A673 (cell line): ENCODE measurements at regions not wholly inside any gene's neighbourhood (a gene's known extent, or its start where the extent isn't known, plus 50 kb on each side); places are given as distances from the start of the nearest gene placed in this dataset.

ENCODE experiments used
- BruUV-seq: library from RNA; stranded (reverse); fragments of 400-500 nt; replicated peaks from 2 replicates; lab custom pipeline; 2021; lab: Mats Ljungman, UMichigan
- CTCF ChIA-PET: fragments of 300-600 bp; sonication (Branson Sonifier 250); formaldehyde crosslinking; loops from one replicate; lab custom pipeline; 2022; ENCODE audit warnings: antibody characterized with exemption; lab: Charles Lee
- POLR2A ChIA-PET: fragments of 300-600 bp; sonication (Branson Sonifier 250); formaldehyde crosslinking; loops from one replicate; lab custom pipeline; 2022; ENCODE audit warnings: antibody characterized with exemption; ENCODE audit not compliant: low non-redundant PET; lab: Charles Lee
- DNase-seq: peaks from one replicate; pipeline ENCODE4 v3.0.0-alpha.2; 2015; ENCODE audit warnings: low spot score
- H3K27ac ChIP-seq: fragments of 200-600 bp; sonication (generic); 2 replicates; pipeline ENCODE4 v1.5.1; 2016; ENCODE audit warnings: mixed run types, low read depth, mild to moderate bottlenecking, mixed read lengths, antibody characterized with exemption, low read length; ENCODE audit not compliant: poor library complexity, severe bottlenecking
- H3K27me3 ChIP-seq: fragments of 200-600 bp; sonication (generic); replicated peaks from 2 replicates; pipeline ENCODE4 v1.6.1; 2017; ENCODE audit warnings: mixed run types, low read depth, mild to moderate bottlenecking, mixed read lengths, antibody characterized with exemption, low read length; ENCODE audit not compliant: insufficient read depth, poor library complexity
- H3K36me3 ChIP-seq: fragments of 200-600 bp; sonication (generic); 2 replicates; pipeline ENCODE4 v1.6.1; 2016; ENCODE audit warnings: mixed run types, mild to moderate bottlenecking, mixed read lengths, antibody characterized with exemption, low read length; ENCODE audit not compliant: insufficient read depth, poor library complexity, severe bottlenecking
- H3K4me1 ChIP-seq: fragments of 200-600 bp; sonication (generic); 2 replicates; pipeline ENCODE4 v1.6.1; 2017; ENCODE audit warnings: mixed run types, mild to moderate bottlenecking, mixed read lengths, antibody characterized with exemption, low read length; ENCODE audit not compliant: insufficient read depth, poor library complexity, severe bottlenecking
- H3K4me3 ChIP-seq: fragments of 200-600 bp; sonication (generic); 2 replicates; pipeline ENCODE4 v1.5.1; 2016; ENCODE audit warnings: low read depth, mixed run types, mild to moderate bottlenecking, mixed read lengths, low read length; ENCODE audit not compliant: poor library complexity, severe bottlenecking
- H3K9me3 ChIP-seq: fragments of 200-600 bp; sonication (generic); 2 replicates; pipeline ENCODE4 v1.6.1; 2016; ENCODE audit warnings: mixed run types, low read depth, mild to moderate bottlenecking, mixed read lengths, antibody characterized with exemption, low read length; ENCODE audit not compliant: poor library complexity, severe bottlenecking
- EZH2 ChIP-seq: fragments of 200-600 bp; sonication (generic); IDR thresholded peaks from 2 replicates; pipeline ENCODE4 v1.6.1; 2017; ENCODE audit warnings: borderline replicate concordance, low read depth, mild to moderate bottlenecking, mixed read lengths, antibody characterized with exemption, low read length; ENCODE audit not compliant: poor library complexity, severe bottlenecking
- intact Hi-C: fragments of 100-400 bp; cut with micrococcal nuclease; formaldehyde crosslinking; loops from one replicate; pipeline ENCODE4 v1.10.0; 2022; ENCODE audit not compliant: unreplicated experiment
- TF ChIP-seq, protein P1 (sequence below): fragments of 300-800, 200-600 bp; sonication (generic); conservative IDR thresholded peaks from 2 replicates; pipeline ENCODE4 v1.5.1; 2017; ENCODE audit warnings: low read depth, mild to moderate bottlenecking, antibody characterized with exemption, low read length, moderate library complexity, mixed read lengths

DNA sequence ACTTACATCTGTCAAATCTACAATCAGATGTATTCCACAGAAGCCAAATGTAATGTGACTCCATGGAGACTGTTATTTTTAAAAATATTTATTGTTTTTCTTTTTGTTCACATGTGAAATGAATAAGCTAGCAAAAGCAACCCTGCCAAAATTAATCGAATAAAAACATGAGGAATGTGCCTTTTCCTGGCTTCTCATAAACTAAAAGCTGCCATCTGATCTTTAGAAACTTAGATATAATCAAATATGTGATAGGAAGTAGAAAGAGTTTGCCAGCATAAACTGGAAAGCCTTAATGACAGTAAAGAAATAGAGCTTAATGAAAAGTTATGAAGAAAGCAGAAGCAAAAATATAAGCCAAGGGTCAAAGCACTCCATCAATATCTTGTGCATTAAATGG lies 1724.7 kb upstream of the WWC1 start:
- TF ChIP-seq, protein P1, sequence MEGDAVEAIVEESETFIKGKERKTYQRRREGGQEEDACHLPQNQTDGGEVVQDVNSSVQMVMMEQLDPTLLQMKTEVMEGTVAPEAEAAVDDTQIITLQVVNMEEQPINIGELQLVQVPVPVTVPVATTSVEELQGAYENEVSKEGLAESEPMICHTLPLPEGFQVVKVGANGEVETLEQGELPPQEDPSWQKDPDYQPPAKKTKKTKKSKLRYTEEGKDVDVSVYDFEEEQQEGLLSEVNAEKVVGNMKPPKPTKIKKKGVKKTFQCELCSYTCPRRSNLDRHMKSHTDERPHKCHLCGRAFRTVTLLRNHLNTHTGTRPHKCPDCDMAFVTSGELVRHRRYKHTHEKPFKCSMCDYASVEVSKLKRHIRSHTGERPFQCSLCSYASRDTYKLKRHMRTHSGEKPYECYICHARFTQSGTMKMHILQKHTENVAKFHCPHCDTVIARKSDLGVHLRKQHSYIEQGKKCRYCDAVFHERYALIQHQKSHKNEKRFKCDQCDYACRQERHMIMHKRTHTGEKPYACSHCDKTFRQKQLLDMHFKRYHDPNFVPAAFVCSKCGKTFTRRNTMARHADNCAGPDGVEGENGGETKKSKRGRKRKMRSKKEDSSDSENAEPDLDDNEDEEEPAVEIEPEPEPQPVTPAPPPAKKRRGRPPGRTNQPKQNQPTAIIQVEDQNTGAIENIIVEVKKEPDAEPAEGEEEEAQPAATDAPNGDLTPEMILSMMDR = no peak
- no peak for TF ChIP-seq EZH2
- H3K27ac ChIP-seq = no peak overlapping the region
- no peaks in the 10 kb centered on the region for H3K36me3 ChIP-seq
- H3K4me3 ChIP-seq = no peak overlapping the region
- intact Hi-C loops = no loop called here
- no TSS peak for BruUV-seq
- no peak for DNase-seq
- H3K27me3 ChIP-seq = no peaks in the 10 kb centered on the region
- H3K9me3 ChIP-seq = no peaks in the 10 kb centered on the region
- POLR2A ChIA-PET = no interaction called here
- CTCF ChIA-PET = no interaction called here
- no peaks in the 10 kb centered on the region for H3K4me1 ChIP-seq

DNA sequence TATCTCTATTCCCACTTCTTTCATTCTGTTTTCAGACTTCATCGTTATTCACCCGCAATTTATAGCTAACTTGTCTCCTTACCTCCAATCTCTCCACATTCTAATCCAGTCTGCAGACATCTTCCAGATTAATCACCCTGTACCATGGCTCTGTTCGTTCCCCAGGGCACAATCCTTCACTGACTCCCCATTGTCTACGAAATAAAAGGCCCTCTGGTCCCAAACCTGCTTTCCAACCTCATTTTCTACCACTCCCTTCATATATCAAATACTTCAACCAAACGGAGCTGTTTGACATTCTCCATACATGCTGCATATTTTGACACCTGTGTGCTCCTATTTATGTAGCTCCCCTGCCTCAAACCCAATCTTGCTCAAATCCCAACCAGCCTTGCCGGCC lies 1720.6 kb upstream of the WWC1 start:
- DNase-seq = no peak
- POLR2A ChIA-PET = no interaction called here
- H3K36me3 ChIP-seq = no peaks in the 10 kb centered on the region
- TF ChIP-seq, protein P1 = no peak
- no peak for TF ChIP-seq EZH2
- BruUV-seq = no TSS peak
- CTCF ChIA-PET = no interaction called here
- intact Hi-C loops = no loop called here
- H3K9me3 ChIP-seq = no peaks in the 10 kb centered on the region
- no peak overlapping the region for H3K27ac ChIP-seq
- no peaks in the 10 kb centered on the region for H3K27me3 ChIP-seq
- no peaks in the 10 kb centered on the region for H3K4me1 ChIP-seq
- H3K4me3 ChIP-seq = no peak overlapping the region

DNA sequence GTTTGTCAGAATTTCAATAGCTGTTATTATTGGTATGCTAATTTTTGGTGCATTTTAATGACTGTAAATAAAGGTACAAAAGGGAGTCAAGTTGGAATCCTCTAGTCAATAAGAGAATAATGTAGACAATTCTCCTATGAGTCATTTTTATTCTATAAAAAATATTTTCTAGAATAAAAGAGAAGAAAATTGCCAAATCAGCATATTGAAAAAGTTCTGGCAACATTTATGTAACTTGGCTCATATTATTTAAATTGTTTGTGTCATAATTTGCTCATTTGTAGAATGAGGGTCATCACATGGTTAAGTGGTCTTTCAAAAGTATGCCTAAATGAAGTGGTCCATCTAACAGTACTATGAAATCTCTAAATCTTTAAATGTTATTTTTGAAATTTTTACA lies 1719.8 kb upstream of the WWC1 start:
- intact Hi-C loops = no loop called here
- Histone ChIP-seq H3K4me3 (no peak overlapping the region), H3K4me1 (no peaks in the 10 kb centered on the region), H3K36me3 (no peaks in the 10 kb centered on the region), H3K9me3 (no peaks in the 10 kb centered on the region), H3K27me3 (no peaks in the 10 kb centered on the region), H3K27ac (no peak overlapping the region)
- ChIA-PET CTCF (no interaction called here), POLR2A (no interaction called here)
- DNase-seq = no peak
- TF ChIP-seq EZH2 = no peak
- TF ChIP-seq, protein P1 = no peak
- BruUV-seq = no TSS peak
